ENCODE measurements at regions not wholly inside any gene's neighbourhood (a gene's known extent, or its start where the extent isn't known, plus 50 kb on each side); places are given as distances from the start of the nearest gene placed in this dataset.

DNA sequence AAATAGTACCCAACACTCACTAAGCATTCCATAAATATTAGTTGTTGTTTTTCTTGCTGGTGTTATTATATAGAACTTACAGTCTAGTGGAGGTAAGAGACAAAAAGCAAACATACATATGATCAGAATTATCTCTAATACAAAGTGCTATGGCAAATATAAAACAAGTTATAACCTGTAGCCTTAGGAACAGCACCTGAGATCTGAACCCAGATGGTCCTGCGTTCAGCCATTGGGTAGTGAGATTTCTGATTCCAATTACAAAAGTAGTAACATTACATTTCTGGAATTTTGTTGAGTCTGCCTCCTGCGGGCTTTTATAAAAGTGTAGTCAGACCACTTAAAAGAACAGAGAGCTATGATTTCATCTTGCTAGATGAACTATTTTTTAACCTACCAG lies 242.9 kb upstream of the ZNF462 start:
- ChIA-PET CTCF (no interaction called here), POLR2A (no interaction called here)
- no peak for DNase-seq (ENCODE audit: extremely low spot score)
- TF ChIP-seq NFRKB (IDR thresholded peaks at IDR 0.05) (no peak), FOXM1 (IDR thresholded peaks at IDR 0.05; ENCODE audit: borderline replicate concordance) (no peak), PKNOX1 (IDR thresholded peaks at IDR 0.05) (no peak), FOXK2 (IDR thresholded peaks at IDR 0.05) (no peak), FOXA1 (IDR thresholded peaks at IDR 0.05) (no peak), L3MBTL2 (conservative IDR thresholded peaks at IDR 0.05) (no peak), TARDBP (IDR thresholded peaks at IDR 0.05) (no peak), CTBP1 (IDR thresholded peaks at IDR 0.05; ENCODE audit: borderline replicate concordance) (no peak)

DNA sequence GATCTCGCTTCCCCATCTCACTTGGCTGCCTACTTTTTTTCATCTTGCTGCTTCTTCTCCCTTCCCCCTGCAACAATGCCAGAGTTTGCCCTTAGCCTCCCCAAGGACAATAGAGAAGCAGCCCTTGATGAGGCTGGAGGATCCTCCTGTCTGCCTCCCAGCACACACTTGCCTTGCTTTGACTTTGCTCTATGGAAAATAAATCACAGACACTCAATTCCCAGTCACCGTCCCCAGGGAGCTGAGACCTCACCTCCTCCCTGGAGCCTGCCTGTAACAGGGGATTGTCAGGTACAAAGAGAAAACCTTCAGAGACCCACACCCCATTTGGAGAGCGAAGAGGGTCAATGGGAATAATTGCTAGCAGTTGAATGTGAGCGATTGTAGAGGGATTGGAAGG lies 242.1 kb upstream of the ZNF462 start:
- DNase-seq (ENCODE audit: extremely low spot score) = no peak
- CTCF ChIA-PET = interaction anchor here (0.5 kb wide), 1 partner anchor 42 kb away, joined by 4 read pairs; no protein-coding TSS in a partner anchor
- TF ChIP-seq FOXA1 (IDR thresholded peaks at IDR 0.05) (no peak), FOXK2 (IDR thresholded peaks at IDR 0.05) (no peak), PKNOX1 (IDR thresholded peaks at IDR 0.05) (no peak), LEF1 (IDR thresholded peaks at IDR 0.05; ENCODE audit: borderline replicate concordance) (no peak), ARNT (IDR thresholded peaks at IDR 0.05) (no peak), SP1 (IDR thresholded peaks at IDR 0.05) (no peak), SUZ12 (IDR thresholded peaks at IDR 0.05) (no peak), ELF4 (IDR thresholded peaks at IDR 0.05) (no peak), ZNF384 (IDR thresholded peaks at IDR 0.05) (no peak), CTBP1 (IDR thresholded peaks at IDR 0.05; ENCODE audit: borderline replicate concordance) (no peak), L3MBTL2 (conservative IDR thresholded peaks at IDR 0.05) (no peak), HDGF (IDR thresholded peaks at IDR 0.05; ENCODE audit: borderline replicate concordance) (no peak), TARDBP (IDR thresholded peaks at IDR 0.05) (no peak), FOXM1 (IDR thresholded peaks at IDR 0.05; ENCODE audit: borderline replicate concordance) (no peak), BHLHE40 (IDR thresholded peaks at IDR 0.05; ENCODE audit: borderline replicate concordance) (no peak), NFRKB (IDR thresholded peaks at IDR 0.05) (no peak)
- POLR2A ChIA-PET = no interaction called here

- DNase-seq (ENCODE audit: extremely low spot score) = no peak
- CTCF ChIA-PET = interaction anchor here (0.5 to 0.7 kb wide), 2 partner anchors 21 to 43 kb away, joined by 4 to 8 read pairs; no protein-coding TSS in a partner anchor
- no peak for TF ChIP-seq NFRKB (IDR thresholded peaks at IDR 0.05)
- TF ChIP-seq FOXA1 (IDR thresholded peaks at IDR 0.05) = no peak
- no peak for TF ChIP-seq TARDBP (IDR thresholded peaks at IDR 0.05)
- no peak for TF ChIP-seq ARNT (IDR thresholded peaks at IDR 0.05)
- no peak for TF ChIP-seq HDGF (IDR thresholded peaks at IDR 0.05; ENCODE audit: borderline replicate concordance)
- TF ChIP-seq L3MBTL2 (conservative IDR thresholded peaks at IDR 0.05) = no peak
- no peak for TF ChIP-seq PKNOX1 (IDR thresholded peaks at IDR 0.05)
- TF ChIP-seq FOXK2 (IDR thresholded peaks at IDR 0.05) = no peak
- no peak for TF ChIP-seq BHLHE40 (IDR thresholded peaks at IDR 0.05; ENCODE audit: borderline replicate concordance)
- TF ChIP-seq FOXM1 (IDR thresholded peaks at IDR 0.05; ENCODE audit: borderline replicate concordance) = no peak
- no peak for TF ChIP-seq SP1 (IDR thresholded peaks at IDR 0.05)
- TF ChIP-seq LEF1 (IDR thresholded peaks at IDR 0.05; ENCODE audit: borderline replicate concordance) = no peak
- no peak for TF ChIP-seq CTBP1 (IDR thresholded peaks at IDR 0.05; ENCODE audit: borderline replicate concordance)
- no peak for TF ChIP-seq SUZ12 (IDR thresholded peaks at IDR 0.05)
- TF ChIP-seq ZNF384 (IDR thresholded peaks at IDR 0.05) = no peak
- TF ChIP-seq ELF4 (IDR thresholded peaks at IDR 0.05) = no peak
- POLR2A ChIA-PET = no interaction called here
These were observed 241.4 kb upstream of the ZNF462 start for GRCh38 chr9:106621313-106622163.

DNA sequence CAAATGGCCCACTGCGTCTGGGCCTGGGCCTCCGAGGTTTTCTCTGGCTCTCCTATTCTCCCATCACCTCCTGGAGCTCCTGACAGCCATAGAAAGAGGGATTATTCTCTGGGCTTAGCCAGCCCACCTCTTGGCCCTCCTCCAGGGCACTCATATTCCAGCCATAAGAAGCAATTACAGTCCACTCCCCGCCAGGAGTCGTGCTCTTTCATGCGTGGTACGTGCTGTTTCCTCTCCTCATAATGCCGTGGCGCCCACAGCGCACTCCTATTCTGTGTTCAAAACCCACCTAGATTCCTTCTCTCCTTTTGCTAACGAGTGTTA lies 240.8 kb upstream of the ZNF462 start:
- ChIA-PET POLR2A (no interaction called here), CTCF (interaction anchor here (0.7 kb wide), 1 partner anchor 20 kb away, joined by 8 read pairs; no protein-coding TSS in a partner anchor)
- DNase-seq (ENCODE audit: extremely low spot score) = no peak
- TF ChIP-seq SUZ12 (IDR thresholded peaks at IDR 0.05) (no peak), ELF4 (IDR thresholded peaks at IDR 0.05) (no peak), FOXA1 (IDR thresholded peaks at IDR 0.05) (no peak), ZNF384 (IDR thresholded peaks at IDR 0.05) (no peak), LEF1 (IDR thresholded peaks at IDR 0.05; ENCODE audit: borderline replicate concordance) (no peak)

- POLR2A ChIA-PET = no interaction called here
- DNase-seq (ENCODE audit: extremely low spot score) = no peak
- TF ChIP-seq TARDBP (IDR thresholded peaks at IDR 0.05) = no peak
- no peak for TF ChIP-seq FOXA1 (IDR thresholded peaks at IDR 0.05)
- no peak for TF ChIP-seq ARNT (IDR thresholded peaks at IDR 0.05)
- no peak for TF ChIP-seq NFRKB (IDR thresholded peaks at IDR 0.05)
- TF ChIP-seq ZNF384 (IDR thresholded peaks at IDR 0.05) = no peak
- TF ChIP-seq ELF4 (IDR thresholded peaks at IDR 0.05) = no peak
- no peak for TF ChIP-seq SUZ12 (IDR thresholded peaks at IDR 0.05)
- TF ChIP-seq FOXM1 (IDR thresholded peaks at IDR 0.05; ENCODE audit: borderline replicate concordance) = no peak
- TF ChIP-seq HDGF (IDR thresholded peaks at IDR 0.05; ENCODE audit: borderline replicate concordance) = no peak
- TF ChIP-seq SP1 (IDR thresholded peaks at IDR 0.05) = no peak
- CTCF ChIA-PET = no interaction called here
These were observed 239.4 kb upstream of the ZNF462 start for GRCh38 chr9:106623558-106623957.

DNA sequence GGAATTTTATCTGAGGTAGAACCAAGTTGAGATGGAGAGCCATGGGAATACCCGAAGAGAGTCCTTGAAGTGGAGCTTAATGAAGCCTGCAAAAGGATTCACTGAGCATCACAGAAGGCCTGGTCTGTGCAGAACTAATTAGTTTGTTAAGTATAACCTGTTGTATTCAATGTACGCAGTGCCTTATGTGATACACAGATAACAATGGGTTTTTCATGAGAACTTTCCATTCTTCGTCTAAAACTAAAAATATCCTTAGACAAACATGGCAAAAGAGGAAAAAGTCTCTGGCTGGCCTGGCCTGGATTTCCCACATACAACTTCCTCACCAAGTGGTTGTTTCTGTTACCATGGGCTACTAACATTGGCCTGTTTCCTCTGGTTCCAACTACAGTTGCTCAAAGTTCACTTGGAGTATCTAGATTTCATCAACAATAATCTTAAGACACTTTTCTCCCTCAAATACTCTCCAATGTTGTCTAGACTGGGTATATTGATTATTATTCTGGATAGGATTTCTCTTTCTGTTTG lies 237.6 kb upstream of the ZNF462 start:
- TF ChIP-seq HDGF (IDR thresholded peaks at IDR 0.05; ENCODE audit: borderline replicate concordance) (no peak), LEF1 (IDR thresholded peaks at IDR 0.05; ENCODE audit: borderline replicate concordance) (no peak), L3MBTL2 (conservative IDR thresholded peaks at IDR 0.05) (no peak), SUZ12 (IDR thresholded peaks at IDR 0.05) (no peak), ARNT (IDR thresholded peaks at IDR 0.05) (no peak), NFRKB (IDR thresholded peaks at IDR 0.05) (no peak), FOXA1 (IDR thresholded peaks at IDR 0.05) (no peak), FOXM1 (IDR thresholded peaks at IDR 0.05; ENCODE audit: borderline replicate concordance) (no peak)
- ChIA-PET CTCF (no interaction called here), POLR2A (no interaction called here)
- DNase-seq (ENCODE audit: extremely low spot score) = no peak
